Psoas muscle (tissue), 7 donors: ENCODE measurements at regions not wholly inside any gene's neighbourhood (a gene's known extent, or its start where the extent isn't known, plus 50 kb on each side); places are given as distances from the start of the nearest gene placed in this dataset.
"Not testable (repeated sequence)": the region's sequence is repeated elsewhere in the genome, so short reads cannot be mapped to it uniquely, and the experiment has no call there.

Source experiments
- ATAC-seq, 4 donors: fragments of 200-7000 bp; cut with Tn5 transposase; one replicate each; pipeline ENCODE4 v1.9.1; 2020; ENCODE audit warnings: moderate library complexity in 3 of 4, mild to moderate bottlenecking in 2 of 4
- DNase-seq, 2 donors: peaks; one replicate each; pipeline ENCODE4 v3.0.0-alpha.2; 2020
- H3K27ac ChIP-seq: fragments of 200-600 bp; one replicate; pipeline ENCODE4 v1.8.0; 2022
- H3K27me3 ChIP-seq, 3 donors: fragments of 200-600 bp in 1 of 3; one replicate each; pipeline versions ENCODE4 v1.6.1 to v1.8.0; 2013 to 2022; ENCODE audit warnings: low read length in 2 of 3, mild to moderate bottlenecking in 2 of 3, moderate library complexity in 1 of 3; ENCODE audit not compliant: insufficient read depth in 3 of 3
- H3K36me3 ChIP-seq, 2 donors: fragments of 200-600 bp in 1 of 2; one replicate each; pipeline versions ENCODE4 v1.6.1 to v1.8.0; 2013 to 2022; ENCODE audit warnings: low read depth in 1 of 2, mild to moderate bottlenecking in 1 of 2, moderate library complexity in 1 of 2; ENCODE audit not compliant: insufficient read depth in 1 of 2
- H3K4me1 ChIP-seq: fragments of 200-600 bp; one replicate; pipeline ENCODE4 v1.8.0; 2022
- H3K4me3 ChIP-seq: fragments of 200-600 bp; one replicate; pipeline ENCODE4 v1.8.0; 2022; ENCODE audit warnings: mild to moderate bottlenecking
- H3K9me3 ChIP-seq: fragments of 200-600 bp; one replicate; pipeline ENCODE4 v1.8.0; 2022
- WGBS, 3 donors: extraction: QIAGEN DNeasy Blood & Tissue Kit; methylation state at CpG; one replicate each; pipeline versions ENCODE4 v1.1.6 to v1.1.7; 2013; 5-methylcytosine and 5-hydroxymethylcytosine counted together
- intact Hi-C, 2 donors: fragments of 100-400 bp; cut with DNase I; formaldehyde crosslinking; loops; one replicate each; pipeline versions ENCODE4 v1.11.0 to v1.14.2; 2022
- TF ChIP-seq, protein P1 (sequence below): fragments of 200-600 bp; IDR thresholded peaks from one replicate; pipeline ENCODE4 v1.8.0; 2022; ENCODE audit warnings: antibody characterized with exemption
- donor health status: healthy with polysubstance abuse.
- donor health status: DM: no; HTN: no; CAD: no; lungs with moderate emphysema.
- donor health status: Bipolar disorder and iron deficiency.
- donor health status: healthy.
- donor health status: DM: yes; HTN: yes; CAD: no.
- donor health status: DM: no; HTN: no; CAD: no.
- donor health status: DM: yes; HTN: yes; CAD: no.

DNA sequence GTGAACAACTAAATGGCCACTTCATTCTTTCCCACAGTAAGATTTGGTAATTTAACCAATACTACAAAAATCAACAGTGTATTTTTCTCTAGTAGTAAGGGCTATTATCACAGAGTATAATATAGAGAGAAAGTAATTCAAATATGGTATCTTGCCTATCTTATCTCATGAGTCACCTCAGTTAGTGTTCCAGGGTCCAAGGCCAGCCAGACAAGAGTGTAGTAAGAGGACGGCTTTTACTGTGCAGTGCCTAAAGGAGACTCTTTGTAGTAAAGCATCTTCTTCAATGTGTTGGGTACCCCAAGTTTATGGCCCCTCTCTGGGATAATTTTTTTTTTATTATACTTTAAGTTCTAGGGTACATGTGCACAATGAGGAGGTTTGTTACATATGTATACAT, 607.4 kb downstream of the PKHD1 start:
- Histone ChIP-seq H3K27ac (no peak overlapping the region), H3K27me3 (no peaks in the 10 kb centered on the region), H3K4me1 (no peaks in the 10 kb centered on the region), H3K9me3 (no peaks in the 10 kb centered on the region), H3K4me3 (no peak overlapping the region), H3K36me3 (no peaks in the 10 kb centered on the region)
- DNase-seq: no peak
- TF ChIP-seq, protein P1, sequence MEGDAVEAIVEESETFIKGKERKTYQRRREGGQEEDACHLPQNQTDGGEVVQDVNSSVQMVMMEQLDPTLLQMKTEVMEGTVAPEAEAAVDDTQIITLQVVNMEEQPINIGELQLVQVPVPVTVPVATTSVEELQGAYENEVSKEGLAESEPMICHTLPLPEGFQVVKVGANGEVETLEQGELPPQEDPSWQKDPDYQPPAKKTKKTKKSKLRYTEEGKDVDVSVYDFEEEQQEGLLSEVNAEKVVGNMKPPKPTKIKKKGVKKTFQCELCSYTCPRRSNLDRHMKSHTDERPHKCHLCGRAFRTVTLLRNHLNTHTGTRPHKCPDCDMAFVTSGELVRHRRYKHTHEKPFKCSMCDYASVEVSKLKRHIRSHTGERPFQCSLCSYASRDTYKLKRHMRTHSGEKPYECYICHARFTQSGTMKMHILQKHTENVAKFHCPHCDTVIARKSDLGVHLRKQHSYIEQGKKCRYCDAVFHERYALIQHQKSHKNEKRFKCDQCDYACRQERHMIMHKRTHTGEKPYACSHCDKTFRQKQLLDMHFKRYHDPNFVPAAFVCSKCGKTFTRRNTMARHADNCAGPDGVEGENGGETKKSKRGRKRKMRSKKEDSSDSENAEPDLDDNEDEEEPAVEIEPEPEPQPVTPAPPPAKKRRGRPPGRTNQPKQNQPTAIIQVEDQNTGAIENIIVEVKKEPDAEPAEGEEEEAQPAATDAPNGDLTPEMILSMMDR: no peak
- intact Hi-C loops: no loop called here
- no peak for ATAC-seq
- WGBS, 3 donors: 88 to 94% (median 93%) methylated on average over 1 of the region's 1 CpG

DNA sequence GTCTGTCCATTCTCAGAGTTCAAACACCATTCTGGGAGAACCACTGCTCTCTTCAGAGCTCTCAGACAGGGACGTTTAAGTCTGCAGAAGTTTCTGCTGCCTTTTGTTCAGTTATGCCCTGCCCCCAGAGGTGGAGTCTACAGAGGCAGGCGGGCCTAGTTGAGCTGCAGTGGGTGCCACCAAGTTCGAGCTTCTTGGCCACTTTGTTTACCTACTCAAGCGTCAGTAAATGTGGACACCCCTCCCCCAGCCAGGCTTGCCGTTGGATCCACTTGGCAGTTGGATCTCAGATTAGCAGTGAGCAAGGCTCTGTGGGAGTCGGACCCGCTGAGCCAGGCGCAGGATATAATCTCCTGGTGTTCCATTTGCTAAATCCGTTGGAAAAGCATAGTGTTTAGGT, 601.5 kb downstream of the PKHD1 start:
- H3K27ac ChIP-seq, DNase-seq, ATAC-seq, H3K27me3 ChIP-seq, H3K9me3 ChIP-seq, intact Hi-C loops, H3K36me3 ChIP-seq, H3K4me1 ChIP-seq, H3K4me3 ChIP-seq: not testable (repeated sequence)
- WGBS, 3 donors: 84 to 89% (median 89%) methylated on average over 9 of the region's 9 CpGs

DNA sequence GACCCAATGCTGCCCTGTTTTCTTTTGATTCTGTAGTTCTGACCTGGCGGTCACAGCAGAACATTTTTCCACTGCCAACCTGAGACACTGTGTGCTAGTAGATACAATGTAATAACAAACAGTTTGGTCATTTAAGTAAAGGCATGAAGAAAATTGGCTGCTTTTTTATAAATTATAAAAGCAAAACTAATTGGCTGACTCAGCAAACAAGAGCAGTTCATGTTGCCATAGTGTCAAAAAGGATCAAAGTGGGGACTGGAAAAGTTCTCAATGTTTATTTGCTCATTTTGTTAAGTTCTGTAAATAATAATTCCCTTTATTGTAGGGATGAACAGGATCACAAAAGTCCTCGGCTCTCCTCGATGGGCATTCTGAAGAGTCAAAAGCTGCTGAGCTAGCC, 599.5 kb downstream of the PKHD1 start:
- Histone ChIP-seq H3K4me3 (no peak overlapping the region), H3K9me3 (no peaks in the 10 kb centered on the region), H3K27ac (no peak overlapping the region), H3K4me1 (no peaks in the 10 kb centered on the region), H3K27me3 (no peaks in the 10 kb centered on the region), H3K36me3 (no peaks in the 10 kb centered on the region)
- TF ChIP-seq, protein P1: no peak
- intact Hi-C loops: no loop called here
- WGBS, 3 donors: 81 to 92% (median 92%) methylated on average over 3 of the region's 3 CpGs
- no peak for ATAC-seq
- no peak for DNase-seq

DNA sequence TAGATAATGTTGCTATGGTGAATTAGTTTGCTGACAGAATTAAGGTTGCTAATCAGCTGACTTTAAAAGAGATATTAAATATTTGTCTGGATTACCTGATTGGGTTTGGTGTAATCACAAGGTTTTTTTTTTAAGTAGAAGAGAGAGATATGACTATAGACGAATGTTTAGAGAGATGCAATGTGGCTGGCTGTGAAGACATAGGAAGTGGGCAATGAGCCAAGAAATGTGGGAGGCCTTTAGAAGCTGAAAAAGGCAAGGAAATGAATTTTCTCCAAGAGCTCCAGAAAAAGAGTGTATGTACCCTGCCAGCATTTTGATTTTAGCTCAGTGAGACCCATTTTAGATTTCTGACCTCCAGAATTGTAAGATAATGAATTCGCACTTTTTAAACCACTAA, 598.3 kb downstream of the PKHD1 start:
- no peaks in the 10 kb centered on the region for H3K4me1 ChIP-seq
- no peaks in the 10 kb centered on the region for H3K36me3 ChIP-seq
- TF ChIP-seq, protein P1: no peak
- H3K4me3 ChIP-seq: no peak overlapping the region
- 49 to 55% (median 53%) methylated on average over 2 of the region's 2 CpGs for whole genome bisulfite sequencing, 3 donors
- H3K27ac ChIP-seq: no peak overlapping the region
- no peaks in the 10 kb centered on the region for H3K9me3 ChIP-seq
- intact Hi-C loops: no loop called here
- H3K27me3 ChIP-seq: no peaks in the 10 kb centered on the region
- DNase-seq: no peak
- ATAC-seq: no peak

DNA sequence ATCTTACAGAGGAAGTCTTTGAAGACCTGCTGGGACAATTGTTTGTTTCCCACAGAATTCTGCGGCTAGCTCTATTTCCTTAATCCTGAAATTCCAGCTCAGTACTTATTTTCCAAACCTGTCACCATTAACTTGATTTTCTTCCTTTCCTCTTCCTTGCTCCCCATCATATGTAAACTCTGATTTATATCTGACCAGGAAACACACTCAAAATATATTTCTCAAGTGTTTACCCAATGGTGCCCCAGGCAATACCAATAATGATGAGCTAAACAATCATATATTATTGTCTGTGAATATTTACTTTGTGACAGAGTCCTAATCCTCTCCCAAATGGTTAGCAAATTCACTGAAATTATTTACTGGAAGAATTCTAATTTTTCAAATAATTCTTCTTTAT, 597.3 kb downstream of the PKHD1 start:
- intact Hi-C loops: no loop called here
- no peaks in the 10 kb centered on the region for H3K4me1 ChIP-seq
- 59 to 67% (median 66%) methylated on average over 1 of the region's 1 CpG for WGBS, 3 donors
- TF ChIP-seq, protein P1: no peak
- H3K36me3 ChIP-seq: no peaks in the 10 kb centered on the region
- H3K9me3 ChIP-seq: no peaks in the 10 kb centered on the region
- H3K4me3 ChIP-seq: no peak overlapping the region
- H3K27me3 ChIP-seq: no peaks in the 10 kb centered on the region
- no peak overlapping the region for H3K27ac ChIP-seq
- ATAC-seq: no peak
- DNase-seq: no peak
